Inflammatory macrophage treated with lipopolysaccharide for 4 hours (primary cell): ENCODE measurements at regions not wholly inside any gene's neighbourhood (a gene's known extent, or its start where the extent isn't known, plus 50 kb on each side); places are given as distances from the start of the nearest gene placed in this dataset.
"Not testable (repeated sequence)": the region's sequence is repeated elsewhere in the genome, so short reads cannot be mapped to it uniquely, and the experiment has no call there.

Experiments
- DNase-seq: peaks from one replicate; pipeline ENCODE4 v3.0.0-alpha.2; 2020

DNA sequence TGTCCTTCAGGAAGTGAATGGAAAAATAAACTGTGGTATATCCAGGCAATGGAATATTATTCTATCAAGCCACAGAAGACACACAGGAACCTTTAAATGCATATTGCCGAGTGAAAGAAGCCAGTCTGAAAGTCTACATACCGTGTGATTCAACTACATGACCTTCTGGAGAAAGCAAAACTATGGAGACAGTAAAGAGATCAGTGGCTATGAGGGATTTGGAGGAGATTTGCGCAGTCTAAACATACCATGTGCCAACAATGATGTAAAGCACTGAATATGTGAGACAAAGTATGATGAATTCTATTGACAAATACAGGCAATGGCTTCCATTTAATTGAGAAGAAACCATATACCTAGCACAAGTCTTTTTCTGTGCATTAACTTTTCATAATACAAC, 518.3 kb upstream of the ZNF337 start:
- DNase-seq = no peak

DNA sequence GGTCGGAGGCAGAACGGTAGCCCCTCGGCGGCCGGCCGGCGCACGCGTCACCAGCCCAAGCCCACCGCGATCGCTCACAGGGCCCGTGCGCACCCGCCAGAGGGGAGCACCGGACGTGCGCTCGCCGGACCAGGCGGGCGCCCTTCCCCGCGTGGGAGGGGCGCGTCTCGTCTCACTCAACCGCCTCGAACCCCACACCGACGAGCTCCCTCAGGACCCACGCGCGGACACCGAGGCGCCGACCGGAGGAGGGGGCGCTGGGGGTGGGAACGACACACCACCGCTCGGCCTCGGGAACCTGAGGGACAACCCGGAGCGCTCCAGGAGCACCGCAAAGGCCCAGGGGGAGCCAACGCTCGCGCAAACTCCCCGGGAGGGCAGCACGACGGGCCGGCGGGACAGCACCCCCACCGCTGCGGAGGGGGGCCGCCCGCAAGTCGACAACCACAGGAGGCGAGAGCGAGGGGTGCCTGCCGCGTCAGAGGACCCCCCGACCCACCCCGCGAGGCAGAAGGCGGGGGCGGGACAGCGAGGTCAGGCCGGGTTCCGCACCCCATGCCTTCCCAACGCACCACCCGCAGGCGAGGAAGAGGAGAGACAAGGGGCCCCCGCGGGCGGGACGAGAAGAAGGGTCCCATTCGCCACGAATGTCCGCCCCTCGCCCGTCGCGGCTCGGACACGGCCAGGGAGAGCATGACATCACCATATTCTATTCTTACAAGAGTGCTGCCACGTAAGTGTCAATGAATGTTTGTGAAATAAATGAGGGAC, 512.7 kb upstream of the ZNF337 start:
- DNase-seq = no peak

DNA sequence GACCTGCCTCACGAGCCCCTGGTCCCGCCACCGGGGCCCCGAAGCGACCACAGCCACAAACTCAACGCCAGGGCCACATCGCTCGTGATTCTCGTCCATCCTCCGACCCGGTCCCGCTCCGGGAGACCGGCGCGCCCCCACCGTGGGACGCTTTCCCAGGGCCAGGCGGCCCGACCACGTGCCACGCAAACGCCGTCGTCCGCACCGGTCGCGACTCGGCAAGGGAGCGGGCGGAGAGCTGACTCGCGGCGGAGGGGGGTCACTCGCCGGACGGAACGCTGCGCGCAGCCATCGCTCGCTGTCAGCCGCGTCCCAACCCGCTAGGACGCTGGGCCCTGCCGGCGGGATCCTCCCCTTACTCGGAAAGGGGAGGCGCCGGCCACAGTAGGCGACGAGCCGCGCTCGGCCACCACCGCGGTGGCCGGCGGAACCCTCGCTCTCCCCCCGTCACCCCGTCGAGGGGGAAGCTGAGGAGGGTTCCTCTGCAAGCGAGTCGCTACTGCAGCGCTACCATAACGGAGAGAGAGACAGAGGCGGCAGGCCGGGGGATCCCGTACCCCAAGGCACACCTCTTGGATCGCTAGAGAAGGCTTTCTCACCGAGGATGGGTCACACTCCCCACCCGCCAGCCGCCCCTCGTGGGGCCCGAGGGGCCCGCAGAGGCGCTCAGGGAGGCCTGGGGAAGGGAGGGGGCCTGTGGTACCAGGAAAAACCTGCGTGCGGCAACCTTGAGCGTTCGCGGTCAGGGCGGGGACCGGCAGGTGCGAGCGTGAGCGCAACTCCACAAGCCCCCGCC, 511.8 kb upstream of the ZNF337 start:
- no peak for DNase-seq

GRCh38 chr20:26207967-26208295, 511.3 kb upstream of the ZNF337 start:
- DNase-seq = not testable (repeated sequence)

GRCh38 chr20:26207237-26207966, 510.7 kb upstream of the ZNF337 start:
- no peak for DNase-seq

DNA sequence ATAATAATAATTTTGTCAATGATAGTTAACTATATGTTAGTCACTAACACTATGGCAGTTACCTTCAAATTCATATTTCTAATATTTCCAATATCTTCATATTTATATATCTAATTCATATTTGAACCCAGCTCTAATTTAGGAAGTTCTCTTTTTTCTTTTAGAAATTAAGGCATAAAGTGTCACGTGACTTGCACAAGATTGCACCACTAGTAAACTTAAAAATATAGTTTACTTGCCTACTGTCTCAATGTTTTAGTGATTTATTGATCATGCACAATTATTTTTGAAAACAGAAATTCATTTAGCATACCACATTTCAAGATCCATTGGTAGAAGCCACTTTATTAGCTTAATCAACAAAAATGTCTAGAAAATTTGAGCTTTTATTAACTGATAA, 508.7 kb upstream of the ZNF337 start:
- no peak for DNase-seq

DNA sequence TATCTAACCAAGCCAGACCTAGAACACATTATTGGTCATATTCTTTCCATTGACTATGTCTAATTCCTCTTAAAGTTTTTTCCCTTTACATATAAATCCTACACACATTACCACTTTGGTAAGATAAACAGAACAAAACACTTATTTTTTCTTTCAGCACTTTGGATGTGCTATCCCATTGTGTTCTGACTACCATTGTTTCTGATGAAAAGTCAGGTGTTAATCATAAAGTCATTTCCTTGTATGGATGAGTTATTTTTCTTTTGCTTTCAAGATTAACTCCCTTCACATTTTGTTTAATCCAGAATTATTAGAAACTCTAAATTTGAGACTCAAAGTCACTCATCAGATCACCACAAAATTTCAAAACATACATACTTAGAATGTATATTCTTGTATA, 504.4 kb upstream of the ZNF337 start:
- not testable (repeated sequence) for DNase-seq

DNA sequence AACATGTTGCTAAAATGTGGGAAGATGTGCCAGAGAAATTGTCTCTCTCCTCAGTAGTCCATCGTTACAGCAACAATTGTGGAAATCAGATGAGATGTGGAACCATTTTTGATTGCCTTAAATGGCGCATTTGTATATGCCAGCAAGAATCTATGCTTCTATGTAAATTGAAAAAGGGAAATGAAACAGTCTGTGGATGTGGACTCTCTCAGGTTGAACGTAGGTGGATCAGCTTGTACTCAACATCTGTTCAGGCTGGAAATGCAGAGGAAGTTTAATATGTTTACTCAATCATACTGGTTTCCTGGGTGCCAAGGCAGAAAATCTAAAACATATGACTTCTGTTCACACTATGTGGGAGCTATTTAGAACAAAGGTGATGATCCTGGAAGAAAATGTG, 490.7 kb upstream of the ZNF337 start:
- not testable (repeated sequence) for DNase-seq

DNA sequence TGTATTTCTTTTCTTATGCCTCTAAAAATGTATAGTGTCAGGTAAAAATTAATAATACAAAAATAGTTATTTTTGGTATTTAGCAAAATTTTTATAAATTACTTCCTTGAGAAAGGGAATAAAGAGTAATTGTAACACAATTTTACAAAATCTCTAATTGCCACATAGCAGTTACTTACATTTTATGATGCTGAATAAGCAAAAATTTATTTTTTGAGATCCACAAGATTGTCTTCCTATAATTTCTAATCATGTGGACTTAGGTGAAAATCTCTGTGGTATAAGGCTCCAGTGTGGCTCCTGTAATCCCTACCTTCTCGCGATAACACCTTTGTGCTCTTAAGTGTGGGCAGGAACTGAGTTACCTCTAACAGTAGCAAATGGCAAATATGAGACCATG, 487.1 kb upstream of the ZNF337 start:
- DNase-seq = not testable (repeated sequence)

- DNase-seq = not testable (repeated sequence)
Measured at GRCh38 chr20:26181364-26181763, 484.7 kb upstream of the ZNF337 start.

DNA sequence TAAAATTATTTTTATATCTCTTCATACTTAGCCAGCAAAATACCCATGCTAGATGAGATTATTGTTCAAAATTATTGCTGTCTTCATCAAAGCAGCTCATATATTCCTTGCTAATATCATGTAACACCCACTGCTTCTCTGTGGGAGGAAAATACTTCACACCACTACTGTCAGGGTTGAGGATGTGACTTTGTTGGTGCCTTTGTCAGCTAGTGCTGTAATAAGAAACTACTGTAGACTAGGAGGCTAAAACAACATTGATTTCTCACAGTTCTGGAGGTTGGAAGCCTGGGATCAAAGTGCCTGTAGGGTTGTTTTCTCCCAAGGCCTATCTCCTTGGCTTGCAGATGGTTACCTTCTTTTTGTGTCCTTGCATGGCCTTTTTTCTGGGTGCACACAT, 475.2 kb upstream of the ZNF337 start:
- DNase-seq = not testable (repeated sequence)

DNA sequence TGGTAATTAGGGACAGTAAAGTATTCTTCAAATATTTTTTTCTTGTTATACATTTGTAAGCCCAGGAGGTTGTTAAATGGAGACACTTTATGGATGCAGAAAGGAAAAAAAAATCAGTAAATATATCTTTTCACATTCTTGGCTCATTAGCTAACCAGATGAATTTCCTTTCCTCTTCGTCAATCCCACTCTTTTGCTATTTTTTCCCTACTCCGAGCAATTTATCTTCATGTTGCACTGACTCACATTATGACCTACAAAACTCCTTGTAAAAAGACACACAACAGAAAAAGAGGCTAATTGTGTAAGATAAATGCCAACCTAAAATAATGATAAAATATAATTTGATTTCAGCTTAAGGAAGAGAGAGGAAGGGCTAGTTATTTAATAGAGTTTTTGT, 472.9 kb upstream of the ZNF337 start:
- DNase-seq = no peak

- DNase-seq = no peak
Measured at GRCh38 chr20:26167499-26167898, 470.8 kb upstream of the ZNF337 start.

- DNase-seq = no peak
Measured at GRCh38 chr20:26163890-26164289, 467.2 kb upstream of the ZNF337 start.

DNA sequence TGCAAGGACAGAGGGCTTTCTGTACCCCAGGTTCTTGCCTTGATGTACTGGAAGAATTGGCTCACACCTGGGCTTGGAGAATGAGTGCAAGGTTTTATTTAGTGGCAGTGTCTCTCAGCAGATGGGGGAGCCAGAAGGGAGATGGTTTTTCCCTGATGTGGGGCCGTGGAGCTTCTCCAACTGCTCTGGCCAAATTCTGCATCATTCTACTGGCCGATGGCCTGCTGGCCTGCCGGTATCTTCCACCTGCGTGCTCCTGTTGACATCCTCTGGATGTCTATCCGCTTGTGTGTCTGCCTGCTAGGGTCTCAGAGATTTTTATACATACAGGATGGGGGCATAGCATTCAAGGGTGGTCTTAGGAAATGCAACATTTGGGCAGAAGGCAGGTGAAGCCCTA, 466.5 kb upstream of the ZNF337 start:
- not testable (repeated sequence) for DNase-seq

DNA sequence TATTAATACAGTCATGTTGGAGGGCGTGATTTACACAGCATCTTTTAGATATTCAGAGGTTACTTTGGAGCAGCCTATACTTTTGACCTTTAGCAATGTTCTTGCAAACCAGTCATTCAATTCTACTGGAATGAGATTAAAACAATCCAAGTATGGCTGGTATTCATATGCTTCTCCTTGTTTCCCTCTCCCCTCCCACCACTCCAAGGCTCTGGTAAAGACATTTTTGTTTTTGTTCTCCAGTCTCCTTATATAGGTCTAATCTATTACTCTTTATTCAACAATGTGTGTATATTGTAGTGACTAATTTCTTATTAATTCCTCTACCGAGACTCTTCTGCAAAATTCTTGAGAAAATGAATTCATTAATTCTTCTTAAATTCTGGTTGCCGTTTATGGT, 465.1 kb upstream of the ZNF337 start:
- not testable (repeated sequence) for DNase-seq

DNA sequence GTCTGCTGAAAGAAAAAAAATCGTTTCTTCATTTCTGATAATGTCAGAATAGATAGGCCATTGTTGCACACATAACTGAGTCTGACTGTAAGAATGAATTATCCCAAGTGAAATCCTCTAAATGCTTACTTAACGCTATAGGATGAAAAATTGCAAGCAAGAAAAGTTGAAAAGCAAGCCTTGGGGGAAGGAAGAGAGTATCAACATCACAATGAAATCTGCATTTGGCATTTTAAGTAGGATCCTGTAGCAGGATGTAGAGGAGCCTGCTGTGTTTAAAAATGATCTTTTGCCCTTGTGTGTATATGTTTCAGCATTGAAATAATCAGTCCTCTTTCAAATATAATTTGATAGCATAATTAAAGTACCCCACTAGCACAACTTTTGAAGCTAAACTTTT, 464.3 kb upstream of the ZNF337 start:
- not testable (repeated sequence) for DNase-seq

- DNase-seq = no peak
Measured at GRCh38 chr20:26154224-26154623, 457.6 kb upstream of the ZNF337 start.

- no peak for DNase-seq
Measured at GRCh38 chr20:26135325-26136110, 438.9 kb upstream of the ZNF337 start.

DNA sequence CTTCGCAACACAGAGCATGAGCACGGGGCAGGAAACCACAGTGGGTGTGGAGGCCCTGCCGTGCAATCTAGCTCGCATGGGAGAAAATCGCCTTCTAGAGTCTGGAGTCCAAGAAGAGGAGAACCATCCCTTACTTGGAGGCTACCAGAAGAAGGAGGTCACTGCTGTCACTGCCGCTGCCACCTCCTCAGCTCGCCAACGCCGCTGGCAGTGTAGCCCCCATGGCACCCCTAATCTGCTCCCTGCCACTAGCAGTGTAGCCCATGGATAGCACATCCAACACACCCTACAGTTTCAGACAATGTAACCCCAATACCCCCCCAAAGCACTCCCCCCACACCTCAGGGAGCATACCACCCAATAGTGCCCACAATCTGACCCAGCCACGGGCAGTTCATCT, 438.0 kb upstream of the ZNF337 start:
- DNase-seq = no peak

- DNase-seq = not testable (repeated sequence)
Measured at GRCh38 chr20:26133794-26134193, 437.1 kb upstream of the ZNF337 start.

GRCh38 chr20:26120920-26121319, 424.3 kb upstream of the ZNF337 start:
- DNase-seq = not testable (repeated sequence)

GRCh38 chr20:26094498-26094897, 397.8 kb upstream of the ZNF337 start:
- not testable (repeated sequence) for DNase-seq
